Ishikawa (cell line): ENCODE measurements at regions not wholly inside any gene's neighbourhood (a gene's known extent, or its start where the extent isn't known, plus 50 kb on each side); places are given as distances from the start of the nearest gene placed in this dataset.
A peak's percentile ranks its signal among the peaks of the same experiment; 100 is the strongest.

ENCODE experiments used
- CREB1 ChIP-seq: IDR thresholded peaks from 2 replicates; pipeline ENCODE4 v1.6.1; 2012; ENCODE audit warnings: low read depth
- EGR1 ChIP-seq: IDR thresholded peaks from 2 replicates; pipeline ENCODE4 v1.6.1; 2012
- EP300 ChIP-seq: IDR thresholded peaks from 2 replicates; pipeline ENCODE4 v1.6.1; 2012; ENCODE audit warnings: borderline replicate concordance
- MAX ChIP-seq: IDR thresholded peaks from 2 replicates; pipeline ENCODE4 v1.6.1; 2012
- RAD21 ChIP-seq: IDR thresholded peaks from 2 replicates; pipeline ENCODE4 v1.6.1; 2012; ENCODE audit warnings: low read depth
- REST ChIP-seq: IDR thresholded peaks from 2 replicates; pipeline ENCODE4 v1.6.1; 2012; ENCODE audit warnings: low read depth, mild to moderate bottlenecking
- TAF1 ChIP-seq: IDR thresholded peaks from 2 replicates; pipeline ENCODE4 v1.6.1; 2012; ENCODE audit warnings: low read depth, mild to moderate bottlenecking
- YY1 ChIP-seq: IDR thresholded peaks from 2 replicates; pipeline ENCODE4 v1.6.1; 2012; ENCODE audit warnings: low read depth

- no peak for TF ChIP-seq TAF1
- TF ChIP-seq YY1 = no peak
- no peak for TF ChIP-seq RAD21
- TF ChIP-seq EP300 = no peak
- no peak for TF ChIP-seq EGR1
- no peak for TF ChIP-seq REST
- TF ChIP-seq MAX = peak; percentile 47; the same call in 1 of the 2 replicates
- no peak for TF ChIP-seq CREB1
These were observed 618.9 kb upstream of the IGFBP3 start for GRCh38 chr7:46539892-46540483.
